ENCODE measurements at regions not wholly inside any gene's neighbourhood (a gene's known extent, or its start where the extent isn't known, plus 50 kb on each side); places are given as distances from the start of the nearest gene placed in this dataset.

- TF ChIP-seq TCF7L2 (IDR thresholded peaks at IDR 0.05; ENCODE audit: low read depth, low read length) (no peak), POLR2AphosphoS5 (IDR thresholded peaks at IDR 0.05; ENCODE audit: low read depth, low read length) (no peak), SIN3A (IDR thresholded peaks at IDR 0.05; ENCODE audit: borderline replicate concordance, insufficient read depth, low read depth, low read length) (no peak), REST (IDR thresholded peaks at IDR 0.05; ENCODE audit: insufficient read depth in 1 of 2, low read depth in 2 of 2, low read length in 1 of 2) (no peak), CTCF (IDR thresholded peaks at IDR 0.05) (no peak)
- in situ Hi-C loops (cut with HindIII; ENCODE audit: low pct_unique_long_range_greater_than_20kb, low sequenced_read_pairs) (no loop called here), intact Hi-C loops (cut with micrococcal nuclease; ENCODE audit: unreplicated experiment) (no loop called here)
- Histone ChIP-seq H3K9me3 (ENCODE audit: control insufficient read depth, insufficient read depth, low read depth, low read length) (no peaks in the 10 kb centered on the region), H3K36me3 (ENCODE audit: control insufficient read depth, insufficient read depth, low read length) (no peaks in the 10 kb centered on the region), H3K4me1 (ENCODE audit: control insufficient read depth, insufficient read depth, low read length) (no peaks in the 10 kb centered on the region), H3K27me3 (ENCODE audit: control insufficient read depth, insufficient read depth, low read length) (no peaks in the 10 kb centered on the region; the same call in 1 of the 2 replicates), H3K4me3 (ENCODE audit: low read depth in 2 of 2, low read length in 2 of 2) (no peak overlapping the region), H3K27ac (ENCODE audit: low read length) (no peak overlapping the region)
- DNase-seq (ENCODE audit: low read depth, low spot score) (no peak), ATAC-seq (no peak)
- POLR2A ChIA-PET: no interaction called here
- CTCF ChIA-PET: no interaction called here
- BruUV-seq (replicated peaks): no TSS peak
Measured at GRCh38 chr11:109983358-109983757, 109.8 kb upstream of the ZC3H12C start.

GRCh38 chr11:109984634-109985289 lies 108.4 kb upstream of the ZC3H12C start:
- no peaks in the 10 kb centered on the region for H3K4me1 ChIP-seq (ENCODE audit: control insufficient read depth, insufficient read depth, low read length)
- H3K9me3 ChIP-seq (ENCODE audit: control insufficient read depth, insufficient read depth, low read depth, low read length): no peaks in the 10 kb centered on the region
- DNase-seq (ENCODE audit: low read depth, low spot score): no peak
- TF ChIP-seq TCF7L2 (IDR thresholded peaks at IDR 0.05; ENCODE audit: low read depth, low read length): no peak
- no peak for TF ChIP-seq POLR2AphosphoS5 (IDR thresholded peaks at IDR 0.05; ENCODE audit: low read depth, low read length)
- TF ChIP-seq REST (IDR thresholded peaks at IDR 0.05; ENCODE audit: insufficient read depth in 1 of 2, low read depth in 2 of 2, low read length in 1 of 2): no peak
- TF ChIP-seq SIN3A (IDR thresholded peaks at IDR 0.05; ENCODE audit: borderline replicate concordance, insufficient read depth, low read depth, low read length): no peak
- no peak for TF ChIP-seq CTCF (IDR thresholded peaks at IDR 0.05)
- H3K27ac ChIP-seq (ENCODE audit: low read length): no peak overlapping the region
- no peak overlapping the region for H3K4me3 ChIP-seq (ENCODE audit: low read depth in 2 of 2, low read length in 2 of 2)
- BruUV-seq (replicated peaks): no TSS peak
- POLR2A ChIA-PET: no interaction called here
- no peaks in the 10 kb centered on the region for H3K36me3 ChIP-seq (ENCODE audit: control insufficient read depth, insufficient read depth, low read length)
- H3K27me3 ChIP-seq (ENCODE audit: control insufficient read depth, insufficient read depth, low read length): no peaks in the 10 kb centered on the region; the same call in 1 of the 2 replicates
- intact Hi-C loops (cut with micrococcal nuclease; ENCODE audit: unreplicated experiment): no loop called here
- CTCF ChIA-PET: no interaction called here
- in situ Hi-C loops (cut with HindIII; ENCODE audit: low pct_unique_long_range_greater_than_20kb, low sequenced_read_pairs): no loop called here
- no peak for ATAC-seq

Measured in Panc1 (cell line).